ENCODE measurements at regions not wholly inside any gene's neighbourhood (a gene's known extent, or its start where the extent isn't known, plus 50 kb on each side); places are given as distances from the start of the nearest gene placed in this dataset.

DNA sequence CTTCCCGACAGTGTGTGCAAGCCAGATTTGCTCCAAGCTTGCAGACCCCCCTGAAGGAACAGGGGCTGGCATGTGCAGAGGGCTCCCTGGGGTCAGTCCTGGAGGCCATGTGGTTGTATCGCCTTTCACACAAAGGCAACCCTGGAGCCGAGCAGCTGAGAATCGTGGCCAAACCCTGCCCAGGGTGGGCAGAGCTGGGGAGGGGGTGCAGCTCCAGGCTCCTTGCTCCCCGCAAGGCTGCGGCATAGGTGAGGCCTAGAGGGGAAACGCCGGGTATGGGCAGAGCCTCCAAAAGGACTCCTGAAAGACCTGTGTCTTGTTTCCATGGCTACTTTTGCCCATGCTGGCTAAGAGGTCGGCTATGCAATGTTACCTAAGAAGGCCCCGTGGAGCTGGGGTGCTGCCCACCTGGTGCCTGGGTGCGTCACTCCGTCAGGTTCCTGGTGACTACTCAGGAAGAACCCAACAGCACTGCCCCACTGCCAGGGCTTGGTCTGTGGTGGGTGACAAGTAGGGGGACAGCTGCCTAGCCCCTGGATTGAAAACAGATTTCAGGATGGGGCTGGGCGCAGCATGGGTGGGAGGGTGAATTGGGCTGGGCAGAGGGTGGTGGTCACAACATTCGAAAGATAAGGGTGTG lies 171.0 kb upstream of the SHH start:
- no peak for DNase-seq

GRCh38 chr7:155981703-155982102 lies 169.4 kb upstream of the SHH start:
- DNase-seq = no peak

- no peak for DNase-seq
Measured at GRCh38 chr7:155980841-155981240, 168.6 kb upstream of the SHH start.

GRCh38 chr7:155979994-155980393 lies 167.7 kb upstream of the SHH start:
- no peak for DNase-seq

GRCh38 chr7:155979566-155979965 lies 167.3 kb upstream of the SHH start:
- no peak for DNase-seq

- no peak for DNase-seq
Measured at GRCh38 chr7:155975490-155975889, 163.2 kb upstream of the SHH start.

DNA sequence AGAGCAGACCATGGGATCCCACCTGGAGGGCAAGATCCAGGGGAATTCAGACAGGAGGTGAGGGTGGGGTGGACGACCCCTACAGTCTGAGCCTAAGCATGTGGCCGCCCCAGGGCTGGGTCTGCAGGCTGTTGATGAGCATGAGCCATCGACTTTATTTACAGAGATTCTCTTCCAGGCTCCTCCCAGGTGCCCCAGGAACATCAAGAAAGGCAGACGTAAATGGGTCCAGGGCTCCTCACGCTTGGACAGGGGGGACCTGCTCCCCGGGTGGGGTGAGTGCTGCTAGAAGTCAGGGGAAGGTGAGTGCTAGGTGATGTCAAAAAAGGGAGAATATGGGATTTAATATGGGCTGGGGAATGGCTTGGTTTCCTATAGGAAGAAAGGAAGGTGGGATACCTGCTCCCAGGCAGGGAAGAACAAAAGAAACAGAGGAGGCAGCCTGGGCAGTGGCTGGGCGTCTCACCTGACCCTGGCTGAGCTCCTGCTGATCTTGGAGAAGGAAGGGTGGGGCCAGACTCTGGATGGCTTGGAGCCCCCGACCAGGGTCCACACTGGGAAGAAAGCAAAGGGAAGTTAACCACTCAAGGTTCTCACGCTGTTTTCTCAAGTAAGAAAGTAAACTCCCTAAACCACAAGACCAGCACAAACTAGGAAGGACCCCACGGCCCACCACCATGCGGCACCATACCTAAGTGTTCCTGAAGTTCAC lies 162.1 kb upstream of the SHH start:
- DNase-seq = no peak

DNA sequence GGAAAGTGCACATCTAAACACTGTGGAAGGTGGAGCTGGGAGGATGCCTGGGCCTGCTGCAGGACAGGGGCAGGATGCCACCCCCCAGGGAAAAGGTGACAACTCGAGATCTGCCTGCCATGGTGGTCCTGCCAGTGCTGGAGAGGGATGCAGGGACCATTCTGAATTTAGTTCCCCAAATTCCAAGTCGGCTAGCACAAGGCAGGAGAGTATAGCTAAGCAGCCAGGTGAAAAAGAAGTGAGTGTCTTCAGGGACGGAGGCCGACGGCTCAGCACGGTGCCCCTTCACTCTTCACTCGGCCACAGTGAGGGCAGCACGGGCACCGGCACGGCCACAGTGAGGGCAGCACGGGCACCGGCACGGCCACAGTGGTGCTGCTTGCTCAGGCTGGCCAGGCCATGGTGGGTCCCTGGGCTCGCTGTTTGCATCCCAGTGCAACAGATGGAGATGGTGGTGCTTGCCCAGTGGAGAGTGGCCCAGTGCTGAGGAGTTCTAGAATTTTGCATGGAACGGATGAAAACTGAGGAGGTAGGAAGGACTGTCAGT lies 161.3 kb upstream of the SHH start:
- no peak for DNase-seq

DNA sequence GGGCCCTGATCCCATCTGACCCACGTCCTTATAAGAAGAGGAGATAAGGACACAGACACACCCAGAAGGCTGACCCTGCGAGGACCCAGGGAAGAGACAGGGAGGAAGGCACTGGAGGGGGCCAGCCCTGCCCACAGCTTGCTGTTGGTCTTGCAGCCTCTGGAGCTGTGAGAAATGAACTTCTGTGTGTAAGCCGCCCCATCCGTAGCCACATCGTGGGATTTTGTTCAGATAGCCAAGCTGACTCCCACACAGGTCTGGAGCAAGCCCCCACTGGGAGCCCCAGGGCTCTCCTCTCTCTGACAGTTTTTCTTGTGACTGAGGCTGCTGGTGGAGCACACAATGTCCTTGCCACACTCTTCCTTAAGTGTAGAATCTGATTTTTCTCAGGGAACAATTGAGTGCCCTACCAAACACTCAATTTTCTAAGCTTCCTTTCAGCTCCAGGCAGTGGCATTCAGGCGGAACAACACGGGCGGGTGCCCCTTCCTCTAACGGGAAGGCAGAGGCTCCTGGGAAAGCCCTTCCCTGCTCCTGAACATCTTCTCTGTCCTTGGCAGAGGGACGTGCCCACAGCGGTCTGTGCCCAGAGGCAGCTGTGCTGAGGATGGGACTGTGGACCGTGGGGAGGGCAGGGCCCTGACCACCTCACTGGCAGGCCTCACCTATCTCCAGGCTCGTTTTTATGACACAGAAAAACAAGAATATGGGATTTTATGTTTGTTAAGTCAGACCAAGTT lies 160.6 kb upstream of the SHH start:
- no peak for DNase-seq

GRCh38 chr7:155972247-155972646 lies 160.0 kb upstream of the SHH start:
- DNase-seq = no peak

- DNase-seq = no peak
Measured at GRCh38 chr7:155971180-155971770, 159.0 kb upstream of the SHH start.

GRCh38 chr7:155969192-155969929 lies 157.1 kb upstream of the SHH start:
- no peak for DNase-seq

GRCh38 chr7:155965010-155965409 lies 152.7 kb upstream of the SHH start:
- no peak for DNase-seq

- DNase-seq = no peak
Measured at GRCh38 chr7:155964543-155964942, 152.3 kb upstream of the SHH start.

GRCh38 chr7:155963771-155964195 lies 151.5 kb upstream of the SHH start:
- DNase-seq = no peak

GRCh38 chr7:155963356-155963755 lies 151.1 kb upstream of the SHH start:
- DNase-seq = no peak

- no peak for DNase-seq
Measured at GRCh38 chr7:155962968-155963300, 150.7 kb upstream of the SHH start.

DNA sequence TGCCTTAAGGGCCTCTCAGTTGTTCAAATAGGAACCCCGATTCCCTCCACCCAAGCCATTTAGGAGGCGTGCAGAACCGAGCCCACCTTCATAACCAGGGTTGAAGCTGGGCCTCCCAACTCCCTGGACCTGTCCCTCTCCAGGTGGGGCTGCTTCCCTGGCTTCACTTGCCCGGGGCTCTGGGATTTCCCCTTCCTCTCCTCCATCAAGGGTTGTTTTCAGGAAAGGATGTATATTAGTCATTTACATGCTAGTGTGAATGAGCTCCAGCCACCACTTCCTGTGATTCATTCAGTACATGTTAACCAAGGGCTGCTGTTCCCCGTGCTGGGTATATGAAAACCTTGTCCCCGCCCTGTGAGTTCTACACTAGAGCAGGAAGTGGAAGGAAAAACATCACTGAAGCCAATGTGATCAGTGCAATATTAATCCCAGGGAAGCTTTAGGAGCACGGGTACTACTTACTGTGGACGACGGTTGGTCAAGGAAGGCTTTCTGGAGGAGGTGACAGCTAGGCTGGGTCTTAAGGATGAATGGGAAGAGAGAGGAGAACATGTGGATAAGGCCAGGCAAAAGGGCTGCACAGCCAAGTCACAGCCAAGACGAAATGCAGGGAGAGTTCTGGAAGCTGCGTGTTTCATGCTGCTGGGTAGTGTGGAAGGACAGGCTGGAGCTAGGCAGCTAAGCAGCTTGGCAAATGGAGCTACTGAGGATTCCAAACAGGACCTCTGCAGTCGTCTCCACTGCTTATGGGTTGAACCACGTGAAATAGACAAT lies 150.1 kb upstream of the SHH start:
- DNase-seq = no peak

DNA sequence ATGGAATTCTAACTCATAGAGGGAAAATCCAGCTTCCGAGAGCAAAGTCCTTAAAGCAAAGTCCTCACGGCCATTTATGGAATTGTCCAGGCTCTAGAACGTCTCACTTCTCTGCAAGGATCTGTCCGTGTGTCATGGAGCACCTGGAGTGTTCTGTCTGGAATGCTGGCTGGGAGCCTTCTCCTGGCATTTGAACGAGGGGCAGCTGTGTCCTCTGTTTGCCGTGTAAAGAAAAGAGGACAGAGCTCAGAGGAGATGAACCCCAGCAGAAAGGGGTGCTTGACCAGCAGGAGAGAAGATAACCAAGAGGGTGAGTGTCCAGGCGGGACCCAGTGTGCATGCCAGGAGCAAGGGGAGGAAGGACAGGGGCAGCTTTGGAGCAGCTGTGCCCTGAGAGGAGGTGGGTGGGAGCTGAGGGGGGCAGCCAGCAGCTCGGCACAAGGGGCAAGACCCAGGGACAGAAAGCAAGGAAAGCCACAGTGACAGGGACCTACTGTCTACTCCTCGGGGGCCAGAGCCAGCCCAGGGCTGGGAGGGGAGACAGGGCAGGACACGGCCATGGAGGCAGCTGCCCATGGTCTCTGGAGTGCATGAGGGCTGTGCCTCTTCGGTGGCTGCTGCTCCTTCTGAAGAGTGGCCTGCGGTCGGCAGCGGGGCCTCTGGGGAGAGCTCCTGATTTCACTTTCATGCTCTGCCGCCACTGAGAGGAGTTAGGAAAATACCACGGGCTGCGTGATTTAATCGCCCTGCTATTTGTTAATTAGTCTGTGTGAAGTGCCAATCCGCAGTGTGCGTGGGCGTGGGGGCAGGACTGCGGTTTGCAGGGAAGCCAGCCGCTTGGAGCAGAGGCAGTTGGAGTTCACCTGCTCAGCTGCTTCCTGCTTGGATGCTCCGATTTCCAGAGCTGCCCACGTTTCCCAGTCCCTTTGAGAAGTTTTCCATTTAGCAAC lies 149.3 kb upstream of the SHH start:
- DNase-seq = no peak

DNA sequence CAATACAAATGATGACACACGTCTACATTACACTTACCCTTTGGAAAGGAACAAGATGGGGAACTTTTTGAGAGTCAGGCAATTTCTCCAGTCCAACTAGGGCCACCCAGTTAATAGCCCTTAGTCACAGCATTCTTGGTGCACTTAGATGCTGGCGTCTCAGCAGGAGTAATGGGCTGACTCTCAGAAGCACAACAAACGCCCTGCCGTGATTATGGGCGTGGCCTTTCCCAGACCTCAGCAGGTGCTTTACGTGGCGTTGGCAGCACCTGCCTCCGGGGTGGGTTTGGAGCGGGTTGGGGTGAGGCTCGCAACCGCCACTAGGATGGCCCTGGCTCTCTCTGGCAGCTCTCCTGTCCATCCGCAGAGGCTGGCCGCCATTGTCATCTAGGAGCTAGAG lies 147.6 kb upstream of the SHH start:
- DNase-seq = no peak

DNA sequence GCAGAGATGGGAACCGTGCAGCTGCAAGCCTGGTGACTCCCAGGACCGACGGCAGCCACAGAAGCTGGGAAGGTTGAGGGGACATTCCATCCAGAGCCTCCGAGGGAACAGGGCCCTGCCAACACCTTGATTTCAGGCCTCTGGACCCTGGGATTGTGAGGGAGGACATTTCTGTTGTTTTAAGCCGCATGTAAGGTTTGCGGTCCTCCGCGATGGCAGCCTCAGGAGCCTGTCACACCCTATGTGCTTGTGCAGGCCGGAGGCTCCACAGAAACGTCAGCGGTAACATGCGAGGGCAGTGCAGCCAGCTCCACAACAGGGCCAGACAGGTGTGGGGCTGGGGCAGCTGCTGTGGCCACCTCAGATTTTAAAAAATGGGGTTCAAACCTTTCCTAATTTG lies 144.7 kb upstream of the SHH start:
- DNase-seq = no peak

Measured in KG1 (cell line).